Prostate gland (tissue), 2 donors: ENCODE measurements at regions not wholly inside any gene's neighbourhood (a gene's known extent, or its start where the extent isn't known, plus 50 kb on each side); places are given as distances from the start of the nearest gene placed in this dataset.

ENCODE experiments used
- DNase-seq: peaks from one replicate; pipeline ENCODE4 v3.0.0-alpha.2; 2019; ENCODE audit warnings: low spot score
- H3K27ac ChIP-seq, 2 donors: fragments of 200-600 bp; sonication (generic); 2 replicates each; pipeline ENCODE4 v1.5.1; 2017 to 2019
- H3K27me3 ChIP-seq: fragments of 200-600 bp; sonication (generic); replicated peaks from 2 replicates; pipeline ENCODE4 v1.5.1; 2019; ENCODE audit not compliant: insufficient read depth
- H3K36me3 ChIP-seq, 2 donors: fragments of 200-600 bp; sonication (generic); 1 replicate in 1 of 2; 2 replicates in 1 of 2; pipeline versions ENCODE4 v1.5.1 to v1.8.1; 2017 to 2019
- H3K4me1 ChIP-seq: fragments of 200-600 bp; sonication (generic); replicated peaks from 2 replicates; pipeline ENCODE4 v1.5.1; 2019
- H3K4me3 ChIP-seq, 2 donors: fragments of 200-600 bp; sonication (generic); 2 replicates each; pipeline ENCODE4 v1.5.1; 2017 to 2019
- H3K9me3 ChIP-seq: fragments of 200-600 bp; sonication (generic); 2 replicates; pipeline ENCODE4 v1.5.1; 2017
- CTCF ChIP-seq, 4 experiments: fragments of 200-600 bp in 2 of 4; fragments of 450-650 bp in 2 of 4; sonication (generic) in 2 of 4; IDR thresholded peaks; 1 replicate in 3 of 4; 2 replicates in 1 of 4; pipeline ENCODE4 v1.5.1; 2016 to 2019; ENCODE audit warnings: antibody characterized with exemption in 4 of 4, mild to moderate bottlenecking in 2 of 4, moderate library complexity in 2 of 4
- POLR2A ChIP-seq: fragments of 450-650 bp; IDR thresholded peaks from one replicate; pipeline ENCODE4 v1.6.1; 2016; ENCODE audit warnings: antibody characterized with exemption, mild to moderate bottlenecking
- POLR2AphosphoS5 ChIP-seq: sonication (generic); formaldehyde crosslinking; IDR thresholded peaks from one replicate; pipeline ENCODE4 v1.6.1; 2017; ENCODE audit warnings: antibody characterized with exemption
- WGBS: methylation state at CpG from one replicate; pipeline ENCODE4 v1.1.5; 2018; 5-methylcytosine and 5-hydroxymethylcytosine counted together
- intact Hi-C: fragments of 100-400 bp; cut with DNase I; formaldehyde crosslinking; loops from one replicate; pipeline ENCODE4 v1.14.2; 2022

GRCh38 chr5:167466992-167467391, 824.5 kb upstream of the WWC1 start:
- Histone ChIP-seq H3K36me3 (no peaks in the 10 kb centered on the region), H3K27ac (no peak overlapping the region), H3K4me1 (no peaks in the 10 kb centered on the region), H3K4me3 (no peak overlapping the region), H3K9me3 (no peaks in the 10 kb centered on the region), H3K27me3 (no peaks in the 10 kb centered on the region)
- 70% methylated on average over 5 of the region's 5 CpGs for WGBS
- TF ChIP-seq POLR2A (no peak), POLR2AphosphoS5 (no peak), CTCF (IDR thresholded peaks at IDR 0.05) (no peak)
- intact Hi-C loops: no loop called here
- no peak for DNase-seq

- H3K4me1 ChIP-seq: no peaks in the 10 kb centered on the region
- H3K9me3 ChIP-seq: no peaks in the 10 kb centered on the region
- no peaks in the 10 kb centered on the region for H3K27me3 ChIP-seq
- no peak overlapping the region for H3K27ac ChIP-seq
- no peaks in the 10 kb centered on the region for H3K36me3 ChIP-seq
- intact Hi-C loops: no loop called here
- H3K4me3 ChIP-seq: no peak overlapping the region
- WGBS: 61% methylated on average over 5 of the region's 5 CpGs
- no peak for TF ChIP-seq POLR2AphosphoS5
- TF ChIP-seq POLR2A: no peak
- TF ChIP-seq CTCF (IDR thresholded peaks at IDR 0.05): no peak
- DNase-seq: no peak
Observed at GRCh38 chr5:167472566-167473108, 818.8 kb upstream of the WWC1 start.

- Histone ChIP-seq H3K4me3 (no peak overlapping the region), H3K36me3 (no peaks in the 10 kb centered on the region), H3K9me3 (no peaks in the 10 kb centered on the region), H3K27me3 (no peaks in the 10 kb centered on the region), H3K4me1 (no peaks in the 10 kb centered on the region), H3K27ac (no peak overlapping the region)
- 18% methylated on average over 2 of the region's 2 CpGs for WGBS
- no peak for DNase-seq
- intact Hi-C loops: no loop called here
- TF ChIP-seq POLR2A (no peak), POLR2AphosphoS5 (no peak), CTCF (IDR thresholded peaks at IDR 0.05) (no peak)
Observed at GRCh38 chr5:167478188-167478587, 813.3 kb upstream of the WWC1 start.

- H3K27me3 ChIP-seq: no peaks in the 10 kb centered on the region
- no peak for DNase-seq
- H3K9me3 ChIP-seq: no peaks in the 10 kb centered on the region
- no peak overlapping the region for H3K4me3 ChIP-seq
- H3K36me3 ChIP-seq: no peaks in the 10 kb centered on the region
- intact Hi-C loops: no loop called here
- TF ChIP-seq CTCF (IDR thresholded peaks at IDR 0.05) (no peak), POLR2A (no peak), POLR2AphosphoS5 (no peak)
- no peaks in the 10 kb centered on the region for H3K4me1 ChIP-seq
- WGBS: 54% methylated on average over 4 of the region's 4 CpGs
- H3K27ac ChIP-seq: no peak overlapping the region
Observed at GRCh38 chr5:167479779-167480178, 811.7 kb upstream of the WWC1 start.

- Histone ChIP-seq H3K36me3 (no peaks in the 10 kb centered on the region), H3K4me3 (no peak overlapping the region), H3K4me1 (no peaks in the 10 kb centered on the region), H3K27me3 (no peaks in the 10 kb centered on the region), H3K9me3 (no peaks in the 10 kb centered on the region), H3K27ac (no peak overlapping the region)
- no peak for TF ChIP-seq POLR2A
- no peak for TF ChIP-seq POLR2AphosphoS5
- no peak for TF ChIP-seq CTCF (IDR thresholded peaks at IDR 0.05)
- DNase-seq: no peak
- WGBS: 84% methylated on average over 8 of the region's 8 CpGs
- intact Hi-C loops: no loop called here
Observed at GRCh38 chr5:167481345-167481744, 810.1 kb upstream of the WWC1 start.
